ENCODE measurements at regions not wholly inside any gene's neighbourhood (a gene's known extent, or its start where the extent isn't known, plus 50 kb on each side); places are given as distances from the start of the nearest gene placed in this dataset.

- no peaks in the 10 kb centered on the region for H3K9me3 ChIP-seq (ENCODE audit: control insufficient read depth, insufficient read depth, low read length)
- no peak for DNase-seq
- ATAC-seq = no peak
- no peaks in the 10 kb centered on the region for H3K36me3 ChIP-seq (ENCODE audit: control insufficient read depth, insufficient read depth, low read length)
- Mint-ChIP-seq H3K36me3 (no peaks in the 10 kb centered on the region), H3K27ac (no peak overlapping the region), H3K4me1 (no peaks in the 10 kb centered on the region), H3K4me3 (no peak overlapping the region), H3K9me3 (no peaks in the 10 kb centered on the region), H3K27me3 (ENCODE audit: low read depth in 2 of 2) (peaks cover 0 to 9% of the 10 kb centered on the region in 2 donors)
- intact Hi-C loops (cut with micrococcal nuclease) = no loop called here
- WGBS (ENCODE audit: insufficient coverage) = 83% methylated on average over 4 of the region's 4 CpGs
- no peak overlapping the region for H3K4me3 ChIP-seq (ENCODE audit: low read length)
- peaks cover 3% of the 10 kb centered on the region for H3K4me1 ChIP-seq (ENCODE audit: control insufficient read depth, insufficient read depth, low read length)
- peaks cover 2% of the 10 kb centered on the region for H3K27me3 ChIP-seq (ENCODE audit: control insufficient read depth, insufficient read depth, low read length)
- no peak for TF ChIP-seq CTCF (IDR thresholded peaks at IDR 0.05)
- no peak overlapping the region for H3K27ac ChIP-seq (ENCODE audit: low read length)
Observed at GRCh38 chr2:191760655-191761262, 82.8 kb downstream of the NABP1 start.

GRCh38 chr2:191773136-191773535 lies 73.8 kb downstream of the CAVIN2 start:
- no peak for ATAC-seq
- no peak for DNase-seq
- Mint-ChIP-seq H3K27me3 (ENCODE audit: low read depth in 2 of 2) (peaks cover 7 to 13% of the 10 kb centered on the region in 2 donors), H3K27ac (no peak overlapping the region), H3K4me3 (no peak overlapping the region), H3K36me3 (no peaks in the 10 kb centered on the region), H3K9me3 (peaks cover 3 to 4% of the 10 kb centered on the region in 2 donors), H3K4me1 (no peaks in the 10 kb centered on the region)
- intact Hi-C loops (cut with micrococcal nuclease) = no loop called here
- Histone ChIP-seq H3K4me3 (ENCODE audit: low read length) (no peak overlapping the region), H3K27ac (ENCODE audit: low read length) (no peak overlapping the region), H3K36me3 (ENCODE audit: control insufficient read depth, insufficient read depth, low read length) (no peaks in the 10 kb centered on the region), H3K27me3 (ENCODE audit: control insufficient read depth, insufficient read depth, low read length) (no peaks in the 10 kb centered on the region), H3K4me1 (ENCODE audit: control insufficient read depth, insufficient read depth, low read length) (no peaks in the 10 kb centered on the region), H3K9me3 (ENCODE audit: control insufficient read depth, insufficient read depth, low read length) (peaks cover 4% of the 10 kb centered on the region)
- no peak for TF ChIP-seq CTCF (IDR thresholded peaks at IDR 0.05)
- WGBS (ENCODE audit: insufficient coverage) = 80% methylated on average over 4 of the region's 4 CpGs

DNA sequence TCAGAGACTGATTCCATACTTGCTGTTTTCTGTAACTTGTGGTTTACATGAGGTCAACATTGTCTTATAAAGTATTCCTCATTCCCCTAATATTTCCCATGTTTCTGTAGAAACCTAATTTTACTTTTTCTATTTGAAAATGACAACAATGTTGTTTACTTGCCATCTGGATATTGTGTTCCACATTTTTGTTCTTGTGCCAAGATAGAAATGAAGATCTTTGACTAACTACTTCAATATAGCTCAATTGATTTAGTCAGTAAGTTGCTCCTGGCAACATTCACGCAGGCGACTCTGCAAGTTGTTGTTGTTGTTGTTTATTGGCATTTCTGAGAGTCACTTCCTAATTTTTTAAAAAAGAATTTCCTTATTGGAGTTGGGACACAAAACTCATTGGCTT lies 69.5 kb downstream of the CAVIN2 start:
- no peak for DNase-seq
- no peak for ATAC-seq
- H3K27me3 ChIP-seq (ENCODE audit: control insufficient read depth, insufficient read depth, low read length) = no peaks in the 10 kb centered on the region
- no peak overlapping the region for H3K27ac Mint-ChIP-seq
- H3K36me3 ChIP-seq (ENCODE audit: control insufficient read depth, insufficient read depth, low read length) = no peaks in the 10 kb centered on the region
- H3K27me3 Mint-ChIP-seq (ENCODE audit: low read depth in 2 of 2) = peaks cover 4 to 7% of the 10 kb centered on the region in 2 donors
- intact Hi-C loops (cut with micrococcal nuclease) = no loop called here
- H3K9me3 ChIP-seq (ENCODE audit: control insufficient read depth, insufficient read depth, low read length) = peaks cover 4% of the 10 kb centered on the region
- WGBS (ENCODE audit: insufficient coverage) = no CpG with 5 or more reads among the region's 2 CpGs
- no peak for TF ChIP-seq CTCF (IDR thresholded peaks at IDR 0.05)
- H3K27ac ChIP-seq (ENCODE audit: low read length) = no peak overlapping the region
- no peaks in the 10 kb centered on the region for H3K4me1 ChIP-seq (ENCODE audit: control insufficient read depth, insufficient read depth, low read length)
- no peak overlapping the region for H3K4me3 Mint-ChIP-seq
- H3K4me3 ChIP-seq (ENCODE audit: low read length) = no peak overlapping the region
- H3K9me3 Mint-ChIP-seq = peaks cover 3 to 4% of the 10 kb centered on the region in 2 donors
- H3K36me3 Mint-ChIP-seq = no peaks in the 10 kb centered on the region
- no peaks in the 10 kb centered on the region for H3K4me1 Mint-ChIP-seq

DNA sequence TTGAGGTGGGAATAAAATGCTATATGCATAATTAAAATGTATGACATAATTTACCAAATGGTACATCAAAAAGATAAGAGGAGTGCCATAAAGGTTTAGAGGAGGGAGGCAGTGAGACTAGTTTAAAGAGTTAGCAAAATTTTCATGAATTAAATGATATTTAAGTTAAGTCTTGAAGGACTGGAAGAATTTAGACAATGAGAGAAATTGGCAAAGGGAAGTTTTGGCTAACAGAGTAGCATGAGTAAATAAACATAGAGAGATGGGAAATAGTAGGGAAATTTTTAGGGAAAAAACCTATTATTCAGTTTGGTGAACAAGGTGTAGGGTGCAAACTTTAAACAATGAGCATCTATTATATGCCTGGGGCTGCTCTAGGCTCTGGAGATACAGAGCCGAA lies 68.8 kb downstream of the CAVIN2 start:
- H3K4me3 ChIP-seq (ENCODE audit: low read length) = no peak overlapping the region
- Mint-ChIP-seq H3K36me3 (no peaks in the 10 kb centered on the region), H3K27ac (no peak overlapping the region), H3K4me1 (no peaks in the 10 kb centered on the region), H3K27me3 (ENCODE audit: low read depth in 2 of 2) (peaks cover 4 to 7% of the 10 kb centered on the region in 2 donors), H3K9me3 (peaks cover 3 to 4% of the 10 kb centered on the region in 2 donors), H3K4me3 (no peak overlapping the region)
- ATAC-seq = no peak
- peaks cover 4% of the 10 kb centered on the region for H3K9me3 ChIP-seq (ENCODE audit: control insufficient read depth, insufficient read depth, low read length)
- H3K36me3 ChIP-seq (ENCODE audit: control insufficient read depth, insufficient read depth, low read length) = no peaks in the 10 kb centered on the region
- intact Hi-C loops (cut with micrococcal nuclease) = no loop called here
- H3K4me1 ChIP-seq (ENCODE audit: control insufficient read depth, insufficient read depth, low read length) = no peaks in the 10 kb centered on the region
- TF ChIP-seq CTCF (IDR thresholded peaks at IDR 0.05) = no peak
- H3K27ac ChIP-seq (ENCODE audit: low read length) = no peak overlapping the region
- WGBS (ENCODE audit: insufficient coverage) = 90% methylated on average over 1 of the region's 1 CpG
- no peaks in the 10 kb centered on the region for H3K27me3 ChIP-seq (ENCODE audit: control insufficient read depth, insufficient read depth, low read length)
- no peak for DNase-seq
